ENCODE measurements at regions not wholly inside any gene's neighbourhood (a gene's known extent, or its start where the extent isn't known, plus 50 kb on each side); places are given as distances from the start of the nearest gene placed in this dataset.

DNA sequence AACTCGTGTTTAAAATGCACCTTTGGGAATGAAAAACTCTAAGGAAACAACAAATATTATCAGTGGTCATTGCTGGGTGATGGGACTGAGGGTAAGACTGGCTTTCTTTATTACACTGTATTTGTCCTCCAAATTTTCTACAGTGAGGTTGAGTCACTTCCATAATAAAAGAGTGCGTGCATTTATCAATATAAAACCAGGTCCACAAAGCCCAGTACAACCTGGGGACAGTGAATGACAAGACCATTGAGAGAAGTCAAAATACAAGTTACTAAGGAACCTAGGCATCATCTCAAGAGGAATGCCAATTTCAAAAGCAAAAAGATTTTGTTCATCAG lies 76.4 kb downstream of the MAGED4 start:
- H4K91ac ChIP-seq (replicated peaks; ENCODE audit: insufficient read length, low read length), result no peak overlapping the region

More for the DNA sequence above, 76.4 kb downstream of the MAGED4 start:
- CTCF ChIA-PET (ENCODE audit: partially characterized antibody), result interaction anchor here (1.4 kb wide), 1 partner anchor 400 kb away, joined by 3 read pairs; no protein-coding TSS in a partner anchor
- peaks cover 3% of the 10 kb centered on the region; the same call in 1 of the 2 replicates for H3K23me2 ChIP-seq (ENCODE audit: low read depth, low read length)
- DNase-seq (ENCODE audit: low read depth in 1 of 2, low spot score in 2 of 2) (no peak), FAIRE-seq (no peak)
- POLR2A ChIA-PET (ENCODE audit: partially characterized antibody), result no interaction called here
- 15% methylated on average over 2 of the region's 2 CpGs; no CpG with 5 or more reads in 1 of the 2 experiments for WGBS, 2 experiments (ENCODE audit: extremely low coverage in 1 of 2, insufficient coverage in 1 of 2, insufficient read length in 1 of 2, insufficient replicate concordance in 2 of 2, low coverage in 1 of 2, low lambda C conversion rate in 2 of 2, missing lambda C conversion rate in 1 of 2)
- no peak overlapping the region for H3K27ac ChIP-seq (ENCODE audit: low read depth, low read length)
- H3K9me3 ChIP-seq (ENCODE audit: insufficient read depth in 2 of 2, low read depth in 1 of 2, low read length in 1 of 2), result no peaks in the 10 kb centered on the region
- no peaks in the 10 kb centered on the region for H3K79me1 ChIP-seq (ENCODE audit: low read depth, low read length)
- H3K4me3 ChIP-seq (ENCODE audit: extremely low read depth in 1 of 4, insufficient read depth in 2 of 4, low read depth in 3 of 4, low read length in 4 of 4), result peak overlapping the region; percentile 25 to 74 (median 71); a peak in 7 of 8 replicates
- H3K18ac ChIP-seq (ENCODE audit: extremely low read depth, low read length), result no peak overlapping the region
- no peaks in the 10 kb centered on the region for H3K27me3 ChIP-seq (replicated peaks in 1 of 4; ENCODE audit: control insufficient read depth in 3 of 4, extremely low read depth in 1 of 4, insufficient read depth in 3 of 4, low read length in 3 of 4)
- no peak overlapping the region for H3K23ac ChIP-seq (ENCODE audit: insufficient read length)
- H2BK5ac ChIP-seq (ENCODE audit: low read depth, low read length), result peak overlapping the region; percentile 52; the same call in 1 of the 2 replicates
- no peak overlapping the region for H4K5ac ChIP-seq (ENCODE audit: insufficient read length, low read depth, low read length)
- H2BK20ac ChIP-seq (ENCODE audit: low read length), result no peak overlapping the region
- H4K8ac ChIP-seq (ENCODE audit: extremely low read depth, insufficient read depth, low read length), result no peak overlapping the region
- no peak overlapping the region for H3K9ac ChIP-seq (replicated peaks in 1 of 4; ENCODE audit: extremely low read depth in 1 of 4, low read depth in 3 of 4, low read length in 3 of 4)
- H3K36me3 ChIP-seq (ENCODE audit: control insufficient read depth in 2 of 4, insufficient read depth in 4 of 4, low read length in 3 of 4), result no peaks in the 10 kb centered on the region
- H3K56ac ChIP-seq (replicated peaks; ENCODE audit: insufficient read length, low read depth, low read length), result no peak overlapping the region
- H3K4me2 ChIP-seq (ENCODE audit: insufficient read depth in 1 of 2, low read depth in 2 of 2, low read length in 2 of 2), result peak overlapping the region; percentile 65 to 89
- H2BK12ac ChIP-seq (ENCODE audit: low read depth, low read length), result no peak overlapping the region
- H2BK120ac ChIP-seq (replicated peaks; ENCODE audit: low read depth, low read length), result no peak overlapping the region
- TF ChIP-seq, protein P1, sequence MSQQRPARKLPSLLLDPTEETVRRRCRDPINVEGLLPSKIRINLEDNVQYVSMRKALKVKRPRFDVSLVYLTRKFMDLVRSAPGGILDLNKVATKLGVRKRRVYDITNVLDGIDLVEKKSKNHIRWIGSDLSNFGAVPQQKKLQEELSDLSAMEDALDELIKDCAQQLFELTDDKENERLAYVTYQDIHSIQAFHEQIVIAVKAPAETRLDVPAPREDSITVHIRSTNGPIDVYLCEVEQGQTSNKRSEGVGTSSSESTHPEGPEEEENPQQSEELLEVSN (IDR thresholded peaks at IDR 0.05), result no peak
- no peak for TF ChIP-seq ASH2L (IDR thresholded peaks at IDR 0.05; ENCODE audit: low read length)
- no peak overlapping the region; the same call in 1 of the 2 replicates for H2AFZ ChIP-seq (ENCODE audit: low read length)
- no peaks in the 10 kb centered on the region; a peak in 1 of 7 replicates for H3K4me1 ChIP-seq (replicated peaks in 1 of 4; ENCODE audit: control insufficient read depth in 3 of 4, insufficient read depth in 4 of 4, low read length in 3 of 4)
- H2AK5ac ChIP-seq (ENCODE audit: low read depth, low read length), result no peak overlapping the region
- no peaks in the 10 kb centered on the region for H3K79me2 ChIP-seq (ENCODE audit: control insufficient read depth in 1 of 2, insufficient read depth in 2 of 2, low read length in 2 of 2)
- no peak overlapping the region for H3K14ac ChIP-seq (ENCODE audit: insufficient read length)
- no peak overlapping the region for H2BK15ac ChIP-seq (ENCODE audit: low read length)
- H3K4ac ChIP-seq (replicated peaks; ENCODE audit: insufficient read length, low read depth, low read length), result no peak overlapping the region
- H4K20me1 ChIP-seq (replicated peaks in 1 of 2; ENCODE audit: control insufficient read depth in 1 of 2, insufficient read depth in 2 of 2, low read length in 2 of 2), result no peaks in the 10 kb centered on the region
